CD4-positive, alpha-beta T cell treated with Interleukin-21 for 1 hour (primary cell): ENCODE measurements at regions not wholly inside any gene's neighbourhood (a gene's known extent, or its start where the extent isn't known, plus 50 kb on each side); places are given as distances from the start of the nearest gene placed in this dataset.

Experiments used
- DNase-seq: peaks from one replicate; pipeline ENCODE4 v3.0.0-alpha.2; 2020

DNA sequence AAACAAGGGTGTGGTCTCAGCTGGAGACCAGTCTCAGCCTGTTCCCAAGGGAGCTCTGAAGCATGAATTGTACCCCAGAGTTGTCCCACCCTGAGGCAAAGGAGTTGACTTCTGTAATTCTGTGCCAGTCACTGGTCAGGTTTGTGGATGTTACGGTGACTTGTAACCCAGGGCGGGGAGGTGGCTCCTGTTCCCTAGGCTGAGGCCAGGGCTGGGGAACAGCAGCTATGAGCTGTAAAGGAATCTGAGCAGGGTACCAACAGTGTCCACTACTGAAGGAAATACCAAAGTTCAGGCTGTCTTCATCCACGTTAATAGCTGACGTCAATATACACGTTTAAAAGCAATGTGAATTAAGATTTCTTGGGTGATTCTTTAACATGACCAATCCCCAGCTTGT, 266.2 kb downstream of the ABHD5 start:
- no peak for DNase-seq

DNA sequence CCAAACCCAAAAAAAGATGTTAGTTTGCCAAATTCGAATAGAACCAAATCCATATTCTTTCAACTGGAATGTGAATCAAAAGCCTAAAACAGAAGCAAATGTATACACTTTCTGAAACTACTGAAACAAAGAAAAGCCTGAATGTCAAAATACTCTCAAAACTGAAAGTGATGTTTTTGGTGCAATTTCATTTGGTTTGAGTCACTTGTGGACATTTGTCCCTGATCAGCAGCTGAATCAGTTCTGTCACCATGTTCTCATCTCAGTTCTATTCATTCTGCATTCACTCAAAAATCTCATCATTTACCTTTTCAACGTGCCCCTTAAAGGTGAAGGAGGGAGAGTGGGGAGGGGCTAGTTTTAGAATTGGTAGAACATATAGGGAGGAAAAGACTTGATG, 266.8 kb downstream of the ABHD5 start:
- DNase-seq, result no peak

DNA sequence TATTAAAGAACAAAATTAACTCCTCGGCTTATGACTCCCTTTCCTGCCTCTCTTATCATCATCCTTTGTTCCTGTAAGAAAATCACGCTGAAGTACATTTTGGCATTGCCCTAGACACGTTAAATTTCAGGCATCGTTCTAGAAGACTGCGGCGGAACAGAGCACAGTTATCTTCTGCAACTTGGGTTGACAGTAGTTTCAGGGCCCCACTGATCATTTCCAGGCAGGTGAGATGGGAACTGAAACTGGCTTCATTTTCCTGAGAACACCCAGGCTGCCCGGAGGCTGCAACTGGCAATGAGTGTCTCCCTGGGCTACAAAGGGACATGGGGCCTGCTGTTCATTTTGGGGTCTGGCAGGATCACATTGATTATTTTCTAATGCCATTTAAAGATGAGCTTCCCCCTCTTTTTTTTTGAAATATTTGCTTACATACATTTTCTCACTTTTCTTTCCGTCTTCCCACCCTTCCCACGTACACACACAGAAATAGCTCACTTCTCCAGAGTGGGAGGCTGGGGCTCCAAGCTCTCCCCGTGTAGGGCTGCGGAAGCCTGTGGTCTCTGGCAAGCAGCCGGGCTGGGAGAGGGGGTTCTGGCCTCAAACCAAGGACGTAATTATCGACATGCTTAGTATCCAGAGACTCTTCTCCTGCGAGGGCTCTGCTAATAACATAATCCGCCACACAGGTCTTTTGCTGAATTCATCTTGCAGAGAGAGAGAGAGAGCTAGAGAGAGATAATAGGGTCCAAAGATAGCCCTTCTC, 267.4 kb downstream of the ABHD5 start:
- DNase-seq, result no peak

DNA sequence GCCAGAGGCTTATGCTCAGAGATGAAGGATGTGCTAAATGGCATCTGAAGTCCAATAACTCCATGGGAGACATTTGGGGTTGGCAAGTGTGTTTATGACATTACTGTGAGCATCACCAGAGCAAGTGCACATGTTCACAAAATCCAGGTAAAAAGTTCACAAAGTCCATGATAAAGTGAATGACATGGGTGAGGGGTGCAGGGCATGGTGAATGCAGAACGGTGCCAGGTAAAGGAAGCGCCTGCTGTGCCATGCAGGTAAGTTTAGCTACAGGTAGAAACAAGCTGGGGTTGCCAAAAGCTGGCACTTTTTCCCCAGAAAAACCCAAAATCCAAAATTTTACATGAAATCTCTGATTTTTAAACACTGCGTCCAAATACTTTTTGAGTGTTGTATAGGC, 268.2 kb downstream of the ABHD5 start:
- no peak for DNase-seq

DNA sequence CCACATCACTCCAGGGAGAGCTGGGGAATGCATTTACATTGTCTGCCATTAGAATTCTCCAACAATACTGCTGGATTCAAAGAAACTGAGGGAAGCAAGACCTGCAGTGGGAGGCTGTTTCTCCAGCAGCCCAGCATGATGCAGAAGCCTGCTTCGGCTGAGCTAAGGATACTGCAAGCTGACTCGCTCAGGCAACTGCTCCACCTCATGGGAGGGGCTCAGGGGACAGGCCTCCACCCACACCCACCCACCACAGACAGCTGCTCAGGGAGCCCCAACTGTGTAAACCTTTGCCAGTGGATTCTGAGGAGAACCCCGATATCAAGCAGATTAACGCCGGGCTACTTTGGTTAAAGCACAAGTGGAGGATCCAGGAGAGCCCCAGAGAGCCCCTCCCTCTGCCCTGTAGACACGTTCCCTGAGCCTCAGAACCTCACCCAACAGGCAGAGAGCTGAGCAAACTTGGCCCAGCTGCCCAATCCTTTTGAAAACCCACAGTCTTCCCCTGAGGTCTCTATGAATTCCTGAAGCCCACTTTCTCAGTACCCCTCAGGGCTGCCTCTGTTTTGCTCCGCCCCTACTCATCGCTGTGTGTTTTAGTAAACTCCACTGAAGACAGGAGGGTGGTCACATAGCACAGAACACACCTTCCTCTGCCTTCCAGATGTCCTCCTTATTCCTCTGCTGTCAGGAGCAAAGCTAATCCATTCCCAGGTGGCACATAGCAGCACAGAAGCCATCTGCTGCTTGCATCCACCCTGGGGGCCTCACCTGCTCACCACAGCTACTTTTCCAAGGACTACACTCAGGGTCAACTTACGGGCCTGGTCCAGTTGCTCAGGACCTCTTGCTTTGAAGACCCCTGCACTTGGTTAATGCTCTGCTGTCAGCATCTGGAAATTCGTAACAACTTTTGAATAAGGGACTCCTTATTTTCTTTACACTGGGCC, 269.0 kb downstream of the ABHD5 start:
- DNase-seq, result no peak

DNA sequence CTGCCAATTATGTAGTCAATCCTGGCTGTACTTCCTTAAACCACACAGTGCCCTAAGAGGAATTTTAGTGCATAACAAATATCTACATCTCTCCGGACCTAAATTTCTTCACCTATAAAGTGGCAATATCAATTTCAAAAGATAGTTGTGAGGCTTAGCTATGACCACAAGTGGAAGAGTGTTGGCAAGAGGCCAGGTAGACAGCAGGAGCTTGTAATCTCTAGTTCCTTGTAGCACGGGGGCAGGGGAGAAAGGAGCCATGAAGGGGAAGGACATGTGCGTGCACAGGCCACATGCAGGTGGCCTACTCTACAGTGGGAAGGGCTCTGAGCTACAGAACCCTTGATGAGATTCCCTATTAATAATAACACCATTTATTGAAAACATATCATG, 269.7 kb downstream of the ABHD5 start:
- no peak for DNase-seq

DNA sequence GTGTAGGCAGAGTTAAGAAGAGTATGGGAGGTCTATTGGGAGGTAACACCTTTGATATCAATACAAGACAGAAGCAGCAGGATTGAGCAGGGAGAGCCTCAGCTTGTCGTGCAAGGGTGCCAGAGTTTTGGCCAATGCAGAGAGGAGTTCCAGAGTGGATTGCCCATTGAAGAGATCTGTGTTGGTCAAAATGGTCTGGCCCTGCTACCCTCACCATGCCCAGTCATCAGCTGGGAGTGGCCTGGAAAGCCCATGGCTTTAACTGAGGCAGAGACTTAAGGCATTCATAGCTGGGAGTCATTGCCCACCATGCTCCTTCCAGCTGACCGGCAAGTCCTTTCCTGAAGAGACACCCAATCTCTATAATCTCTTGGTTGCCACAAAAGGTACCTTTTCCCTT, 271.3 kb downstream of the ABHD5 start:
- DNase-seq, result no peak

DNA sequence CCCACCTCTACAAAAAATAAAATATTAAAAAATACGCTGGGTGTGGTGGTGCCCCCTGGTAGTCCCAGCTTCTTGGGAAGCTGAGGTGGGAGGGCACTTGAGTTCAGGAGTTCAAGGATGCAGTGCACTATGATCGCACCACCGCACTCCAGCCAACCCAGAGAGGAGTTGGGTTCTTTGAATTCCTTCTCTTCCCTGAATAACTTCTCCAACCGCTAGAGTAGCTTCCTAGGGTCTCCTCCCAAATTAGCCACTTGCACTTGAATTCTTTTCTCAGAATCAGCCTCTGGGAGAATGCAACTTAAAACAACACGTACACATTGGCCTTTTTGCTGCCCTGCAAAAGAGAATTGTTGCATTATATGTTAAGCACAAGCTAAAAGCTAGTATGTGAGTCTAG, 272.5 kb downstream of the ABHD5 start:
- no peak for DNase-seq

DNA sequence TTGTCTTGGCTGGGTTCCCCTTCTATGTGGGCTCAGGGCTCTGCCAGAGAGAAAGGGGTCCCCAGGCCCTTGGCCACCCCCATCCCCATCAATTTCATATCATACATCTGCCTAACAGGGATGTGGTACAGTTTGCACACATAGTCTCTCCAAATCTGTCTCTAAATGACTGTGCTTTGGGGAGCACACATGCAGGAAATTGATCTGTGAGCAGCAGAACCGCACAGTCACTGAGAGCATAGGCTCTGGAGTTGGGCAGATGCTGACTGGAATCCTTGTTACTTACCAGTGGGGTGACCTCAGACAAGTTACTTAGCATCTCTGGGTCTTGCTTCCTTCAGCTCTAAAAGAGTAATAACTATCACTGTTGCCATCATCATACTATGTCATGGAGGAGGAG, 273.9 kb downstream of the ABHD5 start:
- no peak for DNase-seq

DNA sequence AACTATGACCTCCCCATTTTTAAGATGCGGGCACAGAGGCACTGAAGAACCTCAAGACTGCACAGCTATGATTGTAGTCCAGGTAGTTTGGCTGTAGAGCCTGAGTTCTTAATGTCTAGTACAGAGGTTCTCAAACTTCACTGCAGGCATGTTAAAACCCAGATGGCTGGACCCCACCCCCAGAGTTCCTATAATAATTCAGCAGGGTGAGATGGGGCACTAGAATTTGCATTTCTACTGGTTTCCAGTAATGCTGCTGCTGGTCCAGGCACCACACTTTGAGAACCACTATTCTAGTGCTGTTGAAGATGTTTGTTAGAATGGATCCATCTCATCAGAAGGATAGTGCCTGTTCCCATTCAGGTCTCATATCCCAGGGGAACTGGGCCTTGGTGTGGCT, 274.9 kb downstream of the ABHD5 start:
- no peak for DNase-seq

DNA sequence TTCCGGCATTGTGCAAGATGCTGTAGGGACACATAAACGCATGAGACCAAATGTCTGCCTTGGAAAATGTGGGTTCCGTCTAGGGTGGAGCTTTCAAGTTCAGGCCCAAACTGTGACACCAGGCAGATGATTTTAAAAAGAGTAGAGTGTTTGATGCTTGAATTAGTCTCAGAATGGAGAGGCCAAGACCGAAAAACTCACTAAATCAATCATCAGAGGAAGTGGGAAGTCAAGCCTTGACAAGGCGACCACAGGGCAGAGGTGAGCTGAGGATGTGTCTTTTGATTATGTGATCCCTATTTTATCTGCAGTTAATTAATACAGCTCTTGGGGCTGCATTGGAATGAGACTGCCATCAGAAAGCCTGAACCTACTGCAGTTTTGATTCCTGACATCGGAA, 275.4 kb downstream of the ABHD5 start:
- no peak for DNase-seq

DNA sequence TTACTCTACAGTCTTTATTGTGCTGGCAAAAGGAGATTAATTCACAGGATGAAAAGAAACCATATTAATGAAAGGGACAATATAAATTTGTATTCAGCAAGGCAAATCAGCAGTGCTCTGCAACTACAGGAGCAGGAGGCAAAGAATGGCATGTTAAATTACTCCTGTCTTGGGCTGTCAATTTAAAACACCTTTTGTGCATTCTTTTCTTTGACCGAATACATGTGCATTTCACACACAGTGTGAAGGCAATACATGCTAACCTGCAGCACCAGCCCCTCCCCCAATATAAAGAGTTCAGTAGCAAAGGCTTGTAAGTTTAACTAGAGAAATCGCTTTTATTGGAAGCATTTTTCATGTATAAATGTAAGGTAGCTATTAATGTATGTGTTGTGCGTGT, 275.2 kb upstream of the TOPAZ1 start:
- no peak for DNase-seq

DNA sequence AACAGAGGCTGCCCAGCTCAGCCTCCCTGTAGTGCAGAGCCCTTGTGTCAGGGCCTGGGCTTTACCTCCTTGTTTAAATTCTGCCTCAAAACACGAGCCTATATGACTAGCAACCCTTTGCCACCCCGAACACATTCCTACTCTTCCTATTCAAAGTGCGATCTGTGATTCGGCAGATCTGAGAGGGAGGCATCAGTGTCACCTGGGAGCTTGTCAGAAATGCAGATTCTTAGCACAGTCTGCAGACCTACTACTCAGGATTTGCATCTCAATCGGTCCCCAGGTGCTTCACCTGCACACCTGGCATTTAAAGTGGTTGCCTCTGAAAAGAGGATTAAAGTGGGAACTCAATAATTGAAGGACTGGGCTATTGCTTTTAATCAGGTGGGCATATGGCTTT, 273.2 kb upstream of the TOPAZ1 start:
- no peak for DNase-seq

DNA sequence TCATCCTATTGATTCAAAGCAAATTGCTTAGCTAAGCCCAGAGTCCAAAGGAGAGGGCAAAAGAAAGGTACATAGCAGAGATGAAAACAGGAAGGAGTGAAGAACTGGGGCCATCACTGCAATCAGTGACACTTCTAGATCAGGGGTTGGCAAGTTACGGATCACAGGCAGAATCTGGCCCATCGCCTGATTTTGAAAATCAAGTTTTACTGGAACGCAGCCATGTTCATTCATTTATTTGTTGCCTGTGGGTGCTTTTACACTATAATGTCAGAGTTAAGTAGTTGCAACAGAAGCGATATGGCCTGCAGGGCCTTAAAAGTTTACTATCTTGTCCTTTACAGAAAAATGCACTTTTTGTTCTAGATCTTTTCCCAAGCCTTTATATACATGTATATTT, 271.7 kb upstream of the TOPAZ1 start:
- no peak for DNase-seq

DNA sequence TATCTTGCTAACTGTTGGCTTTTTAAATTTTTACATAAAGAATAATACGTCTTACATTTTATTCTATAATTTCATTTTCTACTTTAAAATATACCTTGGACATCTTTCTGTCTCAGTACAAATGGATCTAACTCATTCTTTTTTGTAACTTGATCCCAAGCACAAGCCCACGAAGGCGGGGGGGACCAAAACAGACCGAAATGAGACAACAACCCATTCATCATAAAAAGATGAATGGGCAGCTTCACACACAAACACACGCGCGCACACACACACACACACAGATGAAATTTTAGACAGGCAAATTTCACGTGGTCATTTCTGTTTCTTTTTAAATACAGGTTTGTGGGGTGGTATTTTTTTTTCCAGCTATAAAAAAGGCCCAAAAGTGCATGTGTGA, 271.3 kb upstream of the TOPAZ1 start:
- no peak for DNase-seq

DNA sequence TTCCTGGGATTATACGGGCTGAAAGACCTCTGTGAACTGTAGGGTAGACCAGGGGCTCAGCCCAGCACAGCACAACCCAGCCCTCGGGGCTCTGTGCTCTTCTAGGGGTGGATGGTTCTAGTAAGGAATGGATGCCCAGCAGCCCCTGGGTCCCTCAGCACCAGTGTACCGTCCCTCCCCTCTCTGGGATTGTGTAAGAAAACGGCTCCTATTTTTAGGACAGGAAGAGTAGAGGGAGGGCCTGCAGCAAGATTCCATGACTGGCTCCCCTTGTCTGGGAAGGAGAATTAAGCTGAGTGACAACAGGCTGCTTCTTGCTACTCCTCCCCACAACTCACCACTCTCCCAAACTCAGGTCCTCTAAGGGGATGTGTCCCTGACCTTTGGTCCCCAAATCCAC, 270.8 kb upstream of the TOPAZ1 start:
- no peak for DNase-seq

DNA sequence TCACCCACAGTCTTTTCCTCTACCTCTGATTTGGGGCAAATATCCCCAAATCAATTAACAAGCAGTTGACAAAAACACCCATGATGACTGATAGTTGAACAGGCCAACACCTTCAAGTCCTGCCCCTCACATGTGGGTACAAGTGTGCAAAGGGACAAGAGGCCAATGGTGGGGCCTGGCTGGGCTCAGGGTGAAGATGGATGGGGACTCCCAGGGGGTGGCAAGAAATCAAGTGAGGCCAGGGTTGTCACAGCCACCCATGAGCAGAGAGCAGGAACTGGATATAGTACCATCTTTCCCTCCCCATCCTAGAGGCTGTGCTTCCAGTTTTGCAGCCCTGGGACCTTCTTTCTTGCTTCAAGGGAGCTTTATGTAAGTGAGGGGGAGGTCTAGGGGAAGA, 270.2 kb upstream of the TOPAZ1 start:
- no peak for DNase-seq

DNA sequence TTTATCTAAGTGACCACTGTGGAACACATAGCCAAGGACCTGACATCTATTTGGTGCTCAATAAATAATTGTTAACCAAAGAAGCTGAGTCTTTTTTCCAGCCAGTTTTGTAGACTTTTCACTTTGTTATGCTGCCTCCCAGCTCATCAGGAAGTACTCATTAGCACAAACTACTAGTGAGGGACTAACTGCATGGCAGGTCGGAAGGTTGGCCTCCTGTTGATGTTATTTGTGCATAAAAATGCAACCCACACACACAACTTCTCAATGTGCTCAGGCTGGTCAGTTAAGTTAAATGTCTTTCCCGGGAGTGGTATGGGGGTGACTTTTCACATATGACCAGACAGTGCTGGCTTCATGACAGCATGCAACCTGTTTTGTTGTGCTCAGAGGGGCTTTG, 263.0 kb upstream of the TOPAZ1 start:
- DNase-seq, result no peak

DNA sequence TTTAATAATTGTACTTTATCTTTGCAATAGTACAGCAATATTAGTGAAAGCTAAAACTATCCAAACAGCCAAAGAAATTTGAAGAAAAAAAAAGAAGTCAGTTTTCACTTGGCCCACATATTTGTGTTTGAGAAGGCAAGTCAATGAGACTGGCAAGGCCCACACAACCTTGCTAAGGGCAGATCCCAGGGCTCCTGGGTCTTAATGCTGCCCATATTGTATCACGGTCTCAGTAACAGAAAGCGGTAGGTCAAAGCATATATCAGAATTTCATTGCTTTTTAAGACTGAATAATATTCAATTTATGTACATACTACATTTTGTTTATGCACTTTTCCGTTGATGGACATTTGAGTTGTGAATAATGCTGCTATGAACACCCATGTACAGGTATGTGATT, 262.0 kb upstream of the TOPAZ1 start:
- no peak for DNase-seq

DNA sequence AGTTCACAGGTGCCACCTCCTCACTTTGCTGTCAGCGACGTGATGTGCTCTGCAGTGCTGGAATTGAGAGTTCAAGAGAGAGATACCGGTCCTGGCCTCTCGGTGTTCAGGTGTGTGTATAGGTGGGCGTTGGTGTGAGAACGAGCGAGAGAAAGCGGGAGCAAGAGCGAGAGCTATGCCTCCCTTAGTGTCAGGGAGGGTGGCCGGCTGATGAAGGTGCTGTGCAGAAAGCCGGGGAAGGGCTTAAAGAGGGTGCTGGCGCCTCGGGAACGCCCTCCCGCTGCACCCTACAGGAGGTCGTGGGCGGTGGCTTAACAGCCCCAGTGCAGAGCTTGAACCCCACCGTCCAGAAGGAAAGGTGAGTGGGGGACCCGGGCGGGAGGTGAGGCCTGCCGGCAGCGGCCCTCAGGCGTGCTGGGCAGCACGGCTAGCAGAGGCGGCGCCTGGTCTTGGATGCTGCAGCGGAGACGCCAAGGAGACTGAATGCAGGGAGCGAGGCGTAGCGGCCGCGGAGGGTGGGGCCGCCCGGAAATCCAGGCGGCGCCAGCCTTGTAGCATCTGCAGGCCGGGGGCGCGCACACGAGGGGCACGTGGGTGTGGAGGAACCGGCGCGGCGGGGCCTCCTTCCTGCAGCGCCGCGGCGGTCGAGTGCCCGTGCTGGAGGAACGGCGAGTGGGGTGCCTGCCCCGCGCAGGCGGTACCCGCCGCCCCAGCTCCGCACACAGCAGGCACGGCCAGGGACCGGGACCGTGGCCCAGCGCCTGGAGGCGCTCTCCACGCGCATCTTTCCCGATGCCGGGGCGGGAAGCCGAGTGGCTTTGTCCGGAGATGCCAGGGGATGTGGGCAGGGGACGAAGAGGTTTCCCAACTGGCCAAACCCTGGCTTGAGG, 246.8 kb upstream of the TOPAZ1 start:
- DNase-seq, result no peak

DNA sequence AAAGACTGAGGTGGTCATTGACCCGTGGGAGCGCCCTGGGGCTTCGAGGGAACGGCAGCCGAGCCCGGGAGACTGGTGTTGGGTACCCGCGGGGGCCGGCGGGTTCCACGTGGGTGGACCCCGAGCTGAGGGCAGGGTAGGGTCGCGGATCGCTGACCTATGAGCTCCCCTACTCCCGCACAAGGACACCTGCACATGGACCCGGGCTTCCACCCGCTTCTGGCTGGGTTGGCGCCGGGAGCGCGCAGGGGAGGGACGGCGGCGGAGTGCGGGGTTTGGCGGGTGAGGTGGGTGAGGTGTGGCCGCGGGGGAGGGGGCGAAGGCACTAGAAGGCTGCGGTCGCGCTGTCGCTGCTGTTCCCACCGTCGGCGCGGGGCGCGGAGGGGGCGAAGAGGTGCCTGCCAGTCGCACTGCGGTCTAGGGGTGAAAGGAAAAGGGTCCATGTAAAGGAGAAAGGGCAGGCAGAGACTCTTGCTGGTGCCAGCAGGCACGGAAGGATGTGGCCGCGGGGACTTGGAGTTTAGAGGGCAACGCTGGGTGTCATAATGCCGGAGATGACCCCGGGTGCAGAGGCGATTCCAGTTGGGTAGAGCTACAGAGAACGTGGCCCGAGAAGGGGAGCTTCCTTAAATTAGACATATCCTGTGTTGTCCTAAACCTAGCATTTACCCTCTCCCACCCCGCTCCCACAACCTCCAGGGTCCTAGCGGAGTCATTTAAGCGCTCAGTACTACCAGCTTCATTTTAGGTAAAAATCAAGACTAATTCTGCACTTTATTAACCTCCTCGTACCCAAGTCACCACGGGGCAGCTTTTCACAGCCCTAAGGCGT, 245.9 kb upstream of the TOPAZ1 start:
- DNase-seq, result no peak
